ENCODE measurements at regions not wholly inside any gene's neighbourhood (a gene's known extent, or its start where the extent isn't known, plus 50 kb on each side); places are given as distances from the start of the nearest gene placed in this dataset.
"Not testable (repeated sequence)": the region's sequence is repeated elsewhere in the genome, so short reads cannot be mapped to it uniquely, and the experiment has no call there.

GRCh38 chr4:188433741-188434315 is 294.6 kb downstream of the TRIML1 start:
- DNase-seq, result no peak

- no peak for DNase-seq
Measured at GRCh38 chr4:188434643-188435042, 295.4 kb downstream of the TRIML1 start.

- no peak for DNase-seq
Measured at GRCh38 chr4:188435381-188435780, 296.1 kb downstream of the TRIML1 start.

GRCh38 chr4:188437535-188437934 is 298.3 kb downstream of the TRIML1 start:
- DNase-seq, result no peak

- not testable (repeated sequence) for DNase-seq
Measured at GRCh38 chr4:188438391-188438824, 299.2 kb downstream of the TRIML1 start.

- peak in 34 of 51 donors; percentile 0 to 60 (median 16) for DNase-seq
Measured at GRCh38 chr4:188439641-188440311, 300.5 kb downstream of the TRIML1 start.

- no peak for DNase-seq
Measured at GRCh38 chr4:188444500-188444899, 305.3 kb downstream of the TRIML1 start.

GRCh38 chr4:188448996-188449395 is 309.8 kb downstream of the TRIML1 start:
- DNase-seq, result not testable (repeated sequence)

- DNase-seq, result no peak
Measured at GRCh38 chr4:188450571-188450970, 311.3 kb downstream of the TRIML1 start.

- no peak for DNase-seq
Measured at GRCh38 chr4:188452097-188452496, 312.9 kb downstream of the TRIML1 start.

- no peak for DNase-seq
Measured at GRCh38 chr4:188454575-188454974, 315.3 kb downstream of the TRIML1 start.

- DNase-seq, result no peak
Measured at GRCh38 chr4:188455062-188455752, 316.0 kb downstream of the TRIML1 start.

GRCh38 chr4:188459381-188459780 is 320.1 kb downstream of the TRIML1 start:
- no peak for DNase-seq

- DNase-seq, result no peak
Measured at GRCh38 chr4:188463909-188464308, 324.7 kb downstream of the TRIML1 start.

GRCh38 chr4:188466001-188466400 is 326.8 kb downstream of the TRIML1 start:
- DNase-seq, result no peak

GRCh38 chr4:188484256-188484655 is 345.0 kb downstream of the TRIML1 start:
- no peak for DNase-seq

GRCh38 chr4:188485906-188486305 is 346.7 kb downstream of the TRIML1 start:
- DNase-seq, result no peak

GRCh38 chr4:188492886-188493285 is 353.6 kb downstream of the TRIML1 start:
- no peak for DNase-seq

- no peak for DNase-seq
Measured at GRCh38 chr4:188495169-188495568, 355.9 kb downstream of the TRIML1 start.

GRCh38 chr4:188511431-188511830 is 372.2 kb downstream of the TRIML1 start:
- no peak for DNase-seq

- no peak for DNase-seq
Measured at GRCh38 chr4:188532751-188533150, 393.5 kb downstream of the TRIML1 start.

GRCh38 chr4:188534297-188534696 is 395.1 kb downstream of the TRIML1 start:
- DNase-seq, result no peak

GRCh38 chr4:188534917-188535316 is 395.7 kb downstream of the TRIML1 start:
- DNase-seq, result no peak

Data from hypothalamus (tissue), 51 donors.